ENCODE measurements at regions not wholly inside any gene's neighbourhood (a gene's known extent, or its start where the extent isn't known, plus 50 kb on each side); places are given as distances from the start of the nearest gene placed in this dataset.

DNA sequence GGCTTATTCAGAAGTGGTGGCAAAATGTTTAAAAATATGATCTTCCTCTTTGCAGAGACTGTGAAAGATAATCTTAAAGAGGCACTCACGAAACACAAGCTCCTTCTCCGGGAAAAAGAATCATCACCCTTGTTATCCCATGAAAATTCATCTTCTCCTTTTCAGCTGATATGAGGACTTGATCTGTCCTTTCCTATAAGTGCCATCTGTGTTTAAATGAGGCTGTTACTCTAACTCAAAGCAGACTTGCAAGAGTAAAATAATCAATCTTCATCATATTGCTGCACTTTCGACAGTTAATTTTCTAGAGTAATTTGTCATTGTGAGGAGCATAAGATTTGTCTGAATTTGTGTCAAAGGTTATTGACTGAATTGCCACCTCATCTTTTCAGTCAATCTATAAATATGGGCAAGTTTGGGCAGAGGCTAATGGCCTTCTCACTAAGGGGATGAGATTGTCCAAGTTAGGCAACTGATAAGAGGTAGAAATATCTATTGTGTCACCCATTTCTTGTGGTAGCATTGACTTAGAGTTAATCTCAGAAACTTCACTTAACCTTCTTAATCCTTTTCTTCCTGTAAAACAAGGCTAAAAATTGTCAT is 452.9 kb downstream of the GRXCR1 start:
- no peak for DNase-seq (ENCODE audit: low read depth in 2 of 2)

DNA sequence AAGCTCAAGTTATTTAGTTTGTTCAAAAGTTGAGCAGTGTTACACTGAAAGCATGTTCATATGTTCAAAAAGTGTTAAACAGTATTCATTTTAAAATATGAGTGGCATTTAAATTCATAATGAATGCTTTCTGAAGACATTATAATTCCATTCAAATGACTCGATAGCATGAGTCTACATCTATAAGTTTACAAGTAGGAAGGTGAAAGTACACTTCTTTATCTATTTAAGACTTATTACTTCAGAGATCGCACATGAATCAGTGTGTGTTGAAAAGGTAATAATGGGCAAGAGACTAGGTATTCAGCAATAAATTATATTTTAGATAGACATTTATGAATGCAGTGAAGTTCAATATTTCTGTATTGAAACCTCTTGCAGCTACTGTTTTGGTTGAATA is 456.1 kb downstream of the GRXCR1 start:
- no peak for DNase-seq (ENCODE audit: low read depth in 2 of 2)

DNA sequence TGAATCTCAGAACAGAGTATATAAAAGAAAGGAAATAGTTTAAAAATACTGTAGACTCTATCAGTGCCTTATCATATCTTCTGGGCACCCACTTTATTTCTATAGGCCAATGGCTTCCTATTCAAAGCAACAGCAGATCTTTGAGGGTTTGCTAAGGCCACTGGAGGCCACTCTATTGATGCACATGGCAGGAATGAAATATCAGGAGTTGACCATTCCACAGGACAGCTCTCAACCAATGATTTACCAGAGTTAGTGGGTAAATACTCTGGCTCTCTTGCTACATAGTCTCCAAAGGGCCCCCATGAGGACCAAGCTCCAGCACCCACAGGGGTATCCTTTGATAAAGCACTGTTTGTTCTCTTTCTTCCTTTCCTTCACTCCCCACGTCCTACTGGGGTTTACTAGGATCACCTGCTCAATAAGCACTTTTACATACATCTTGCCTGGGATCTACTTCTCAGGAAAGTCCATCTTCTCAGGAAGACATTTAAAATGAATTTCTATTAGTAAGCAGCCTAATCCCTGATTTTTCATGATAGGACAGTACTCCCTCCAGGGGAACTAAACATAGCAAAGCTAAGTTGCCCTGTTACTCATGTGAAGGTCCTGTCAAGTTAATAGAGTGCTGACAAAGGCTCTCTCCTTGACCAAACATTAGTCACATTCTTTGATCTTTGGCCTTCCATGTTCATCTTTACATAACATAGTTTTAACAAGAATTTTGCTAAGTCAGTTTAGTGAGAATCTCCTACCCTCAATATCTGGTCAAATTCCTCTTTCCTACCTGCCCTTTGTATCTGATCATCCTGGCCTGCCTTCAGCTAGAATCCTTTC is 459.7 kb downstream of the GRXCR1 start:
- DNase-seq (ENCODE audit: low read depth in 2 of 2): no peak

DNA sequence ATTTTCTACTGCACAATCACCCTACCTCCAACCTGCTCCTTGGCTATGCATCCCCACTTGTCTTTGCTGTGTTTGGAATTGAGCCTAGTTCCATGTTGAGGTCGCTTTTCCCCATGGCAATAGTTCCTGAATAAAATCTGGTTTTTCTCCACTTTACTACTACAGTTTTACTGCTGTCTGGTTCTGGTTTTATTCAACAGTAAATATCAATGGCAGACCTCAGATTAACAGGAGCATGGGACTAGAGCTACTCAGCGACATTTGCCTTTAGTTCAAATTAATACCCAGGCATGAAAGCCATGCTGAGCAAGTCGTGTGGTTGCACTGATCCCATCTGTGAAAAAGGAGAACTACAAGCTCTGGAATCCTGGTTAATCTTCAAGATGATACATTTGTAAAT is 460.3 kb downstream of the GRXCR1 start:
- no peak for DNase-seq (ENCODE audit: low read depth in 2 of 2)

DNA sequence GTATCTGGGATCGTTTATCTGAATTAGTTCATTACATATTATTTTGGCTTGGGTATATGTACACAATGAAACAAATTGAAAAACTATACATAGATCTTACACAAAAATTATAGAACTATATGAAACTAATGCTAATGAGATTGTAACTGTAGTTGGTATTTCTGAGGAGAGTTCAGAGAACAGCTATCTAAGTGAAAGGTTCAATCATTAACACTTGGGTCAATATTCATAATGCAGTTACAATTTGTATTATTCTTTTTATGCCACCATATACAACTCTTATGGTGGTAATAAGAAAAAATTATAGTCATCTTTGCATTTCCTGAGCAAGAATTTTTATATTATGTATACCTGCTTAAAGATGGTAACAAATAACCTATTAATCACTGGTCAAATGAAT is 461.0 kb downstream of the GRXCR1 start:
- DNase-seq (ENCODE audit: low read depth in 2 of 2): no peak

DNA sequence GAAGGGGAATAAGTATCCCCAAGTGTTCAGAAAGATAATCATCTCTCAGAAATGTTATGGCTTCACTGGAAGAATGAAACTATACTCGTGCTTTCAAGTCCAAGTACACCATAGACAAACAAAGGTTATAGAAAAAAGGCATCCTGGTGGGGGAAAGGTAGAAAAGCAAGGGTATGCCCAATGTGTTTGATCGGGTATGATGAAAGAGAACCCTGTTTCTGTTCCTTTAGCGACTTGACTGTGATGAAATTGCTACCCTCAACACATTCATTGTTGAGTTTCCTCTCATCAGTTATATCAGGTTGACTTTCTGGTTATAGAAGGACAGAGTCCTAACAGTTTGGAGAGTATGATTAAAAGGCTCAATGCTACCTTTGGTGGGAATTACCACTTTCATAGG is 464.3 kb downstream of the GRXCR1 start:
- DNase-seq (ENCODE audit: low read depth in 2 of 2): no peak

DNA sequence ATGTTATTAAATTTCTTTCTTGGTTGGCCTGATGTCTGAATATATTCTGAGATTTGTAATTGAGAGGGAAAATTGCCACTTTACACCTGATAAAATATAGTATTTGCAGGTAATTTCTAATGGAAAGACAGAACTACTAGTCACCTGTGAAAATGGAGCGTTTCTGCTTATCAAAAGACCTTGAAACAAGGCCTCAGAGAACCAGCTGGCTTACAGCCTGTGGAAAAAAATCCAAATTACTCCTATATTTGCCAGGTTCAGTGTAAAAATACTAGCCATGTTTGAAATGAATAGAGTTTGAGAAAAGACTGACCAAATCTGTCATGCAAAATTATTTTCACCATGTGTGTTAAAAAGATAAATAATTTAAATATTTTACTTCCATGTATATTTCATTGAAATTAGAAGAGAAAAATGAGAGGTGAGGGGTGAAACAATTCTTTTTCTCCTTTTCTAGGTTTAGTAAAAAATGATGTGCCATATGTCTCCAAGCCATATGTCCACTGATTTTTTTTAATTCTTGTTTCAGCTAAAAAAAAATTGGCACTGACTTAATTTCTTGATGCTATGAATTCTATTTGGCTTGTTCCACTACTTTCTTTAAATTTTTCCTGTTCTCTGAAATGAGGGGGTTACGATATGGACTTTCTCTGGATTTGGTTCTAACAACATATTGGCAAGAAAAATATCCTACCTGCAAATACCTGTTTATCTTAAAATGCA is 464.9 kb downstream of the GRXCR1 start:
- DNase-seq (ENCODE audit: low read depth in 2 of 2): no peak

DNA sequence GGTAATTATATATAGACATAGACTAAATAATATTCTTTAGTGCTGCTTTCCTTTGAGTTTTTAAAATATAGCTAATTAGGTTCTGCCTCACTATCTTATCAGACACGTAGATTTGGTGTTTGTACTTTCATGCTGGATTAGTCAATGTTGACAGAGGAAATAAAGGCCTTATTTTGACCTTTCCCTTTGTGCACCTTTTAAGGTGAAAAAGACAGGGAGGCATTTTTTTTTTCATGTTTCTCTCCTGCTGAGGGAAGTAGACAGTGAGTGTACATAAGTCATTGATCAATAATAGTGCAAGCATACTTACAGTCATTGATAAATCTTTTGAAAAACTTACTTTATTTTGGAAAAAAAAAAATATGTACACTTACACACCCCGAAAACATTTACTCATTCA is 467.8 kb downstream of the GRXCR1 start:
- no peak for DNase-seq (ENCODE audit: low read depth in 2 of 2)

DNA sequence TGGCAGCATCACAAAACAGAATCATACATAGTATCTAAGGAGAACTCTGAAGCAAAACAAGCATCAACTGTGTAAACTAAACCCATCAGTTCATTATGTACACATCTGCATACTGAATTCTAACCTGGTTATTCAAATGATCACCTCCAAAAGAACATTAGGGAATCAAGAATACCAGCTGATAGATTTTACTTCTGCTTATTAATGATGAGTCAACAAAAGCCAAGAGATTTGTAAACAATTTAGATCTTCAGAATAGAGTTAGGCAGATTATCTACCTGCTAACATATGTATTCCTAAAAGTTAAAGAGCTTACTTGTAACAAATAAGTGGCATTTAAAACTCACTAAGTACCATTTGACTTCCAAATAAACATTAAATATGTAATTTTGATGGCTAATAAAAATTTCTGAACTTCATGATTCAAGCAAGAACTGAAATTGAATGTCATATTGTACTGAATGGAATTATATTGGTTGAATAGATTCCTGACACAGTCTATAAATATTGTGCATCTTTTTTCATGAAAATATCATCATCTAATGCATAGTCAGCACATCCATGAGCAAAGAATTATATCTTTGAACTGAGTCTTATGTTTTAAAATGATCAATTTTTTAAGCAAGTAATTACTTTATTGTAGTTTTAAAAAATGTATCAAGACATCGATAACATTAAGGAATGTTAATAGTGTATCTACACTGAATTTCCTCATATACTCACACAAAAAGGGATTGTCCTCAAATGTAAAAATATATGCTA is 470.5 kb downstream of the GRXCR1 start:
- no peak for DNase-seq (ENCODE audit: low read depth in 2 of 2)

DNA sequence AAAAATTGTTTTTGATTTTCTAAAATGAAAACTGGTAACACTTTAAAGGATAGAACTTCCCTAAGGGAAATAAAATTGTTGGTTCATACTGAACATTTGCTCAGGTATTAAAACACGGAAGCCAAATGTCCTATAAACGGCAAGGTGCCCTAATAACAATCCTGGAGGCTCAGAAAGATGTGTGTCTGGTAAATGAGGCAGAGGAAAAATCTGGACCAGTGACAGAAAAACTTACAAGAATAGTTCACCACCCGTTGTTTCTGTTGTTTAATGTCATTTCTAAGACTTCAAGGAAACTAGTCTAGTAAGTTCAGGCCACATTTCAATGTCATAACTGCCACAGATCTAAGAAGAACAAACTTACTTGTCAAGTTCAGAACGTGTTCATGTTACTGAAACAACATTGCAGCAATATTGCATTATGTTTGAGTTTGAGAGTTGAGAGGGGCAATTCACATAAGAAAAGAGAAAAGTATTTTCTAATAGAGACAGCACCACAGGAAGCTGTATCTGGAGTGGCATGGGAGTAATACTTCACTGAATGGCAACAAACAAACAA is 476.6 kb downstream of the GRXCR1 start:
- no peak for DNase-seq (ENCODE audit: low read depth in 2 of 2)

DNA sequence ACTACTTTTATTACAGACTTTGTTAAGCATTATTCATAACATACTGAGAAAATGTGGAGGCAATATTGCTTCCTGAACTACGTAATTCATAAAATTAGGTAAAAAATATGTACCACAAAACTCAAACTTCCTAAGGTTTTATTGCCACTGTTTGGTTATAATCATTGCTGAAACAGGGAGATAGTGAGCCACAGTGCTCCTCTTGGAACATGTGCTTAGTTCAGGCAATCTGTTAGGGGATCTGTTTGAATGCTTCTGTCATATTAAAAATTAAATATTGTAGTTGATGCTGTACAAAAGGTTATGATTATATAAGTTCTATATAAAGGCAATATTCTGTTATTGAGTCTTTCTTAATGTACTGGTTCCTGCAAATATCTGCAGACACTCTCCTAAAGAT is 480.7 kb downstream of the GRXCR1 start:
- no peak for DNase-seq (ENCODE audit: low read depth in 2 of 2)

DNA sequence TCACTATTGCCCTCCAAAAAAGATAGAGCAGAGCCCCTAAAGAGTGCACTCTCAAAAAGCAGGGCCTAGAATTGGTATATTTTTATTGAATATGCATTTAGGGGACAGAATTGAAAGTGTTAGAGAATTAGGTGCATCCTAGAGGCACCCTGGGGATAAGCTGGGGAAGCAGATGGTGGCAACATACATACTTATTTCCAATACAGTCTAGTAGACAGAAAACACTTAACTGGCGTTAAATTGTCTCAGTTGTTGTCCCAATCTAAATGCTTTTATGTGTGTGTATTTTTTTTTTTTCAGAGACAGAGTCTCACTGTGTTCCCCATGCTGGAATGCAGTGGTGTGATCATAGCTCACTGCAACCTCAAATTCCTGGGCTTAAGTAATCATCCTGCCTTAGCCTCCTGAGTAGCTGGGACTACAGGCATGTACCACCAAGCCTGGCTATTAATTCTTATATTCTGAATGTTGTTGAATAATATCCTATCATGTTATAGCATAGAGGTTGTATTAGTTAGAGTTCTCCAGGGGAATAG is 481.8 kb downstream of the GRXCR1 start:
- no peak for DNase-seq (ENCODE audit: low read depth in 2 of 2)

DNA sequence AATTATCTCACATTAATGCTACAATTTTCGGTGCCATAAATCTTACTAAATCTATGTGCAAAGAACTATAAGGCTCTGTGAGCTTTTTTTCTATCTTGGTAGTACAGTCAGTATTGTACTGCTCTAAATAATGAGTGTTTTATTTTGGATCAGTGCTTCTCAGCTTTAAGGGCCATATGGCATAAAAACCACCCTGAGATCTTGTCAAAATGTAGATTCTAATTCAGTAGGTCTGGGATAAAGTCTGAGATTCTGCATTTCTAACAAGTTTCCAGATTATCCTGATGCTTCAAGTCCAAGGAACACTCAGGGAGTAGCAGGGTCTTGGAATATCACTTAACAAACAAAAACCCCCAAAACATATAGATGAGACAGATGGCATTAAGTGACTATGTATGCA is 486.5 kb downstream of the GRXCR1 start:
- DNase-seq (ENCODE audit: low read depth in 2 of 2): no peak

DNA sequence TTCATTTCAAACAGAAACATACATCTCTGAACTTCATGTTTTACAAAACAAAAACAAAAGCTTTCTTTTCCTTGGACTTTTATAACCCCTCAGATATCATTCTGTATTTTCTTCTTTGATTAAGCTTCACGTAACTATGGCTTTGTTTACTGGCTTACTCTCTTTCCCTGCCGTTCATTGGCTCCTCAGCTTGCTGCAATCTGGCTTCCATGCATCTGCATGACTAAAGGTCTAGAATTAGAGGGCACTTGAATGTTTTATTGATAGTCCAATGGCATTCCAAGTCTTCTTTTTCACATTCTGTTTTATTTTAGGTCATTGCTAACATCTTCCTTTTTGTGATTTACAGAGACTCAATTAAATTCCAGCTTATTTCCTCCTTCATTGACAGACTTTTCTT is 487.6 kb downstream of the GRXCR1 start:
- no peak for DNase-seq (ENCODE audit: low read depth in 2 of 2)

DNA sequence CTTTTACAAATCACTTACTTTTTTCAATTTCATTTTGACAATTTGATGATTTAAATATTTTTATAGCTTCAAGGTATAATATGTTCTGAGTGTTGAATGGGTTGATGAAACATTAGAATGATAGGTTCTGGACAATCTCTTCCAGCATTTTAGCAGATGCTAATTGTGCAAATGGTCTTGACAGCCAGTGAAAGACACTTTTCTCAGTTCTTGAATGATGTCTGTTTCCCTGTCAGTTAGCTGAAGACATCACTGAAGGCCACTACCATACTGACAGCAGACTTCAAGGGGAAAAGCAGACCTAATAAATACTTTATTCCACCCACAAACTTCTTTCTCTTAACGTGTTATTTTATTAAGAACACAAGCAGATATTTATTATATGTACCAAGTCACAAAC is 498.6 kb downstream of the GRXCR1 start:
- DNase-seq (ENCODE audit: low read depth in 2 of 2): no peak

DNA sequence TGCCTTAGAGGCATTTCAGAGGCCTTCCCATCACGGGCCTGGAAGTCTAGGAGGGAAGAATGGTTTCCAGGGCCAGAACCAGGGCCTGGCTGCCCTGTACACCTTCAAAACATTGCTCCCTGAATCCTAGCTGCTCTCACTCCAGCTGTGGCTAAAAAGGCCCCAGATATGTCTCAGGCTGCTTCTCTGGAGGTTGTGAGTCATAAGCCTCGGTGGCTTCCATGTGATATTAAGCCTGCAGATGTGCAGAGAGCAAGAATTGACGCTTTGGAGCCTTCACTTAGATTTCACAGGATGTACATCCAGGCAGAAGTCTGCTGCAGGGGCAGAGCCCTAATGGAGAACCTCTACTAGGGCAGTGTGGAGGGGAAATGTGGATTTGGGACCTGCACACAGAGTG is 502.5 kb downstream of the GRXCR1 start:
- no peak for DNase-seq (ENCODE audit: low read depth in 2 of 2)

DNA sequence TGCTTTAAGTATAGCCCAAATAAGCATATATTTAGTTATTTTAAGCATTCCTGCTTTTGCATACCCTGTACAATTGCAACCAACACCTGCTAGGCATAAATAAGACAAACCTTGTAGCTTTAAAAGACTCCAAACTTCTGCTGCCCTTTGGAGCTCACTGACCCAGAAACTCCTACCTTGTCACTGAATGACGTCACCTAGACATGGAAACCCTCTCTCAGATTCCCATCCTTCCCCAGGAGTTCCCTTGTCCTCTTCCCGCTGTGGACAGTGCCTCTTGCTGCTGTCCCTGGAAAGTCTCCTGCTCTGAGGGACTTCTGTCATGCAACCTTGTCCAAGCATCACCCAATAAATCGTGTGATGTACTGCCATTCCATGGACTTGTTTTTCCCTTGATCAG is 507.2 kb downstream of the GRXCR1 start:
- DNase-seq (ENCODE audit: low read depth in 2 of 2): no peak

DNA sequence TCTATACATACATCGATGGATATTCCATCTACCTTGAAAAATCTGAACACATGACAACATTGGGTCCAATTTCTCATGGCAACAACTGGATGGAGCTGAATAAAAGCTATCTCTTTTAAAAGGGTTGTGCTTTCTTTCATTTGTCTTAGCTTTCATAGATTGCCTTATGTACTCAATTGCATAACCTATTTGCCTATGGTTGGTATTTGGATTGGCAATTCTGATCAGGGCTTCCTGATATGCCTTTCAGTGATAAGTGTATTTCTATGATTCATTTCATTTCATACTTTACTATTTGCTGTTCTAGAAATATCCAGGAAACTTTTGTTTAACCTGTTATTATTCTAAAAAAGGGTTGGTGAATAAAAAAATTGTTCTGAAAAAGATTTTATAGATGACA is 509.9 kb downstream of the GRXCR1 start:
- DNase-seq (ENCODE audit: low read depth in 2 of 2): no peak

DNA sequence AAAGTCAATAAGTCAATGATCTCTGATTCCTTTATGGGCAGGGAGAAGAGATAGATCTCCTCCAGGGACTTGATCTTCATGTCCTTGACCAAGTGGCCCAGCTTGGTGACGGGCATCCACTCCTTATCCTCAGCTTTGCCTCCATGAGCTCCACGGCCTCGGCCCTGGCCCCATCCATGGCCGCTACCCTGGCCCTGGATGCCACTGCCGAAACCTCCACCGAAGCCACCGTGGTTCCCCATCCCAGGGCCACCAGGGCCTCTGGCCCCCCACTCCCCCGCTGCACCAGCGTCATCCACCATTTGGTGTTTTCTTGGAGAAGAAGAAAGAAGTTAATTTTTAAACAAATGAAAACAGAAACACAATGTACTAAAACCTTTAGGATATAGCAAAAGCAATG is 518.1 kb downstream of the GRXCR1 start:
- no peak for DNase-seq (ENCODE audit: low read depth in 2 of 2)

DNA sequence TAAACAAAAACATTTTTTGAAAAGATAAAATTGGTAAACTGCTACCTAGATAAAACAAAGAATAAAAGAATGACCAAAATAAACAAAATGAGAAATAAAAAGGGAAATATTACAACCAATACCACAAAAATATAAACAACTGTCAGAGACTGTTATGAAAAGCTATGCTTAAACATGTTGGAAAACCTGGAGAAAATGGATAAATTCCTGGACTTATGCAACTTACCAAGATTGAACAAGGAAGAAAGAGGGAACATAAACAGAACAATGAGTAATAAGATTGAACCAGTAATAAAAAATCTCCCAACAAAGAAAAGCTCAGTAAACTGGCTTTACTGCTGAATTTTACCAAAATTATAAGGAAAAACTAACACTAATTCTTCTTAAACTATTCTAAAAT is 518.7 kb downstream of the GRXCR1 start:
- no peak for DNase-seq (ENCODE audit: low read depth in 2 of 2)

DNA sequence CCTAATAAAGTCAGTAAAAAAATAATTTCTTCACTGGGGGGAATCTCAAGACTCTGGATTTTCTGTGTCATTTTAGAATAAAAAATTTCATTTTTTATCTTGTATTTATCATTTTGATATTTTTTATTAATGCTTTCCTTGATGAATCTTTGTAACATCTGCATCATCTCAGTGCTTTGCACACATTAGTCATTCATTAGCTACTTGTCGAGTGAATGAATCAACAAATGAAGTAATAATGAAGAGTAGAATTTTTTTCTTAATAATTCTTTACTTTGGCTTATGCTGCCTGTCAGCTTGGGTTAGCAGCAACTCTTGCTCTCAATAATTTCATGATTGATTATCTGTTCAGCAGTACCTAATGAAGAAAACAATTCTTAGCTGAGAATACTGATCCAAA is 530.8 kb downstream of the GRXCR1 start:
- no peak for DNase-seq (ENCODE audit: low read depth in 2 of 2)

DNA sequence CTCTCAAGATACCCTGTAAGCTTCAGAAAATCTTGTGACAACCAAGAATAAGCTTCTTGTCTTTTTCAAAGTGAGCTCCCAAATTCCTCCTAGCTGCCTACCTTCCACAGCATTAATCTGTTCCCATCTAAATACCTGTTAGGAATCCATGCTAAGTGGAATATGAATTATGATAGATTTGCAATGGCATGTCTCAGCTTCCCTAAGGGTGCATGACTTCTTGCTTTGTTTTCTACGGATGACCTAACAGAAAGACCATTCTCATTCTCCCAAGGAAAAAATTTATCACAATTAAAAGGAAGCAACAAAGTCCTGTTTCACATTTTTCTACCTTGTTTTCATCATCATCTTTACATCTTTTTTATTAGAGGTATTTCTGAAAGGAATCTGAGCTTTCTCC is 532.7 kb downstream of the GRXCR1 start:
- DNase-seq (ENCODE audit: low read depth in 2 of 2): no peak
